LNCaP clone FGC (cell line): ENCODE measurements at regions not wholly inside any gene's neighbourhood (a gene's known extent, or its start where the extent isn't known, plus 50 kb on each side); places are given as distances from the start of the nearest gene placed in this dataset.

Experiments
- DNase-seq: peaks from one replicate; pipeline ENCODE4 v3.0.0-alpha.2; 2011; ENCODE audit warnings: low read depth
- H3K4me3 ChIP-seq: 2 replicates; pipeline ENCODE4 v1.5.1; 2011; ENCODE audit warnings: mild to moderate bottlenecking, low read depth, low read length, control low read depth
- TF ChIP-seq, protein P1 (sequence below): IDR thresholded peaks from 2 replicates; pipeline ENCODE4 v1.5.1; 2012; ENCODE audit warnings: mild to moderate bottlenecking; ENCODE audit not compliant: control insufficient read depth, insufficient read depth; ENCODE audit errors: extremely low read depth

DNA sequence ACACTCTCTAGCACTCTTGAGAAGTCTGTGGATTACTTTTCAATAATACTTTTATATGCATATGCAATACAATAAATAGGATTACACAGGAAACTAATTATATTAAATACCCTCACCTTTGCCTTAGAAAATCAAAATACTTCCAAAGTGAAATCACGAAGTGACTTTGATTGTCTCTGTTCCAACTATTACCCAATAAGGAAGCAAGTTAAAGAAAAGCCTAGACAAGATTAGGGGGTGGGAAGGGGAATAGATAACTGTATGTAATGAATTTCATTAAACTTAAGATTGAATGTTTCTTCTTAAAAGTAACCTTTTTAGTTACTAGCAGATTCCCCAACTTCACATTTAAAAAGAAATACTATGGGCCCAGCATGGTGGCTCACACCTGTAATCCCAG lies 66.6 kb upstream of the SOX4 start:
- TF ChIP-seq, protein P1, sequence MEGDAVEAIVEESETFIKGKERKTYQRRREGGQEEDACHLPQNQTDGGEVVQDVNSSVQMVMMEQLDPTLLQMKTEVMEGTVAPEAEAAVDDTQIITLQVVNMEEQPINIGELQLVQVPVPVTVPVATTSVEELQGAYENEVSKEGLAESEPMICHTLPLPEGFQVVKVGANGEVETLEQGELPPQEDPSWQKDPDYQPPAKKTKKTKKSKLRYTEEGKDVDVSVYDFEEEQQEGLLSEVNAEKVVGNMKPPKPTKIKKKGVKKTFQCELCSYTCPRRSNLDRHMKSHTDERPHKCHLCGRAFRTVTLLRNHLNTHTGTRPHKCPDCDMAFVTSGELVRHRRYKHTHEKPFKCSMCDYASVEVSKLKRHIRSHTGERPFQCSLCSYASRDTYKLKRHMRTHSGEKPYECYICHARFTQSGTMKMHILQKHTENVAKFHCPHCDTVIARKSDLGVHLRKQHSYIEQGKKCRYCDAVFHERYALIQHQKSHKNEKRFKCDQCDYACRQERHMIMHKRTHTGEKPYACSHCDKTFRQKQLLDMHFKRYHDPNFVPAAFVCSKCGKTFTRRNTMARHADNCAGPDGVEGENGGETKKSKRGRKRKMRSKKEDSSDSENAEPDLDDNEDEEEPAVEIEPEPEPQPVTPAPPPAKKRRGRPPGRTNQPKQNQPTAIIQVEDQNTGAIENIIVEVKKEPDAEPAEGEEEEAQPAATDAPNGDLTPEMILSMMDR = no peak
- H3K4me3 ChIP-seq = no peak overlapping the region
- DNase-seq = no peak

DNA sequence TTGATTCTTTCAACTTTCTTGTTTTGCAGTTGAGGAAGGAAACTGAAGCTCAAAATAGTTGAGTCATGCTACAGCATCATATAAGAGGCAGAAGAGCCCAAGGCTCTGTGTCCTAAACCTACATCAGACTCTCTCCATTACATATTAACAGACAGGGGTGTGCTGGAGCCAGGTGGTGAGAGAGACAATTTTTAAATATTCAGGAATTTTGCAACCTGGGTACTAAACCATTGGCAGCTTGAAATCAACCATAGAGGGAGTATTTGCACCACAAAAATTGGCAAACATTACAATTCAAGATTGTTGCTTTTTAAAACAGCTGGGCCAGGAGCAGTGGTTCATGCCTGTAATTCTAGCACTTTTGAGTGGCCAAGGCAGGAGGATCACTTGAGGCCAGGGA lies 65.8 kb upstream of the SOX4 start:
- DNase-seq = no peak
- TF ChIP-seq, protein P1 = no peak
- no peak overlapping the region for H3K4me3 ChIP-seq

DNA sequence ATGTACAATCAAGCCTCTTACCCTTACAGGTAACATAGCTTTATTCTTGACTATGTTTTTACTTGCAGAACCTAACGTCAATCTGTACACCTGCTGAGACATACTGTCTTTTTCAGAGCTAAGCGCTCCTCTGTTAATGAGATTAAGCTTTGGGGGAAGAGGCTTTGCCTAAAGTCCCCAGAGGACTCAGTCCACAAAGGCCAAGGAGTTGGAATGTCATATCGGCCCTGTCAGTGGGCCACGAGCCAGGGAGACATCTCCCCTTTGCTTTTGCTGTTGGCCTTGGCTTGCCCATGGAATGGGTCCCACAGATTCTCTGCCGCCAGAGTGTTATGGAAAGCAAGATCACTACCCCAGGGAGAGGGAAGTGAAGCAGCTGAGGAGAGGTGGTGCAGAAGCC lies 64.1 kb upstream of the SOX4 start:
- DNase-seq = no peak
- TF ChIP-seq, protein P1 = no peak
- H3K4me3 ChIP-seq = no peak overlapping the region

GRCh38 chr6:21531393-21531792 lies 62.2 kb upstream of the SOX4 start:
- no peak for DNase-seq
- no peak overlapping the region for H3K4me3 ChIP-seq
- TF ChIP-seq, protein P1 = no peak

DNA sequence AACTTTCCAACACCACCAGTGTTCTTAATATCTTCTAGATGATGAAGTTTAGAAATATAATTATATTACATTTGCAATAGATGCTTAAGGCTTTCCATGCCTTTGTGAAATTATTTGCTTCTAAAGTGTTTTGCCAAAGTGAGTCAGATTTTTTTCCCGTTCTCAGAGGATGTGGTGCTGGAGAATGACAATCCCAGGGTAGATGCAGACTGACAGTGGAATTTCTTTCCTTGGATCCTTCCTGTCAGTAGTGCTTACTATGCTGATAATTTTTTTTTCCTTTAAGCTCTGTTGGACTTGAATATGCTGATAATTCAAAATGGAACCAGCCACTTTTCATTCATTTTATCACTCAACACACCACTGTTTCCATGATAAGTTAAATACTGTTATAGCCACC lies 59.9 kb upstream of the SOX4 start:
- no peak for DNase-seq
- TF ChIP-seq, protein P1 = no peak

DNA sequence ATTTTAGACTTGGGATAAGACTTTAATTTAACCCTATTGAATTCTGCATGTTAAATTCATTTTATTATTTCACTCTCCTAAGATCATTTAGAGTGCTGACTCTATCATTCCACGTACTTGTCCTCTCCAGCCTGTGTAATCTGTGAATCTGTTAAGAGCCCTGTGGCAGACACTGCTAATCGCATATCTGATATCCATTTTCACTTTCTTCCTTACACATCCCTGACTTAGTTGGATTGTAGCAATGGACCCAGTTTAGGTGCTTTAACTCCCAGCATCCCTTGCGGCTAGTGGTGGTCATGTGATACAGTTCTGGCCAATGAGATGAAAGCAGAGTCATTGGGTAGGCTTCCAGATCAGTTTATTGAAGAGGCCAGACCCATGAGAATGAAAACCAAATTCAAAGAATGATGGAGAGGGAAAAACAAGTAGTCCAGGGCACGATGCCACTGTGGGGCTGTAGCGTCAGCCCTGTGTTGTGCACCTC lies 57.2 kb upstream of the SOX4 start:
- no peak for DNase-seq
- TF ChIP-seq, protein P1 = no peak

More for the DNA sequence above, 59.9 kb upstream of the SOX4 start:
- H3K4me3 ChIP-seq = no peak overlapping the region

GRCh38 chr6:21537637-21538036 lies 55.9 kb upstream of the SOX4 start:
- no peak for DNase-seq
- no peak overlapping the region for H3K4me3 ChIP-seq
- TF ChIP-seq, protein P1 = no peak

More for the DNA sequence above, 57.2 kb upstream of the SOX4 start:
- H3K4me3 ChIP-seq = no peak overlapping the region
